A673 (cell line): ENCODE measurements at regions not wholly inside any gene's neighbourhood (a gene's known extent, or its start where the extent isn't known, plus 50 kb on each side); places are given as distances from the start of the nearest gene placed in this dataset.

Experiments used
- BruUV-seq: library from RNA; stranded (reverse); fragments of 400-500 nt; replicated peaks from 2 replicates; lab custom pipeline; 2021; lab: Mats Ljungman, UMichigan
- CTCF ChIA-PET: fragments of 300-600 bp; sonication (Branson Sonifier 250); formaldehyde crosslinking; loops from one replicate; lab custom pipeline; 2022; ENCODE audit warnings: antibody characterized with exemption; lab: Charles Lee
- POLR2A ChIA-PET: fragments of 300-600 bp; sonication (Branson Sonifier 250); formaldehyde crosslinking; loops from one replicate; lab custom pipeline; 2022; ENCODE audit warnings: antibody characterized with exemption; ENCODE audit not compliant: low non-redundant PET; lab: Charles Lee
- DNase-seq: peaks from one replicate; pipeline ENCODE4 v3.0.0-alpha.2; 2015; ENCODE audit warnings: low spot score
- H3K27ac ChIP-seq: fragments of 200-600 bp; sonication (generic); 2 replicates; pipeline ENCODE4 v1.5.1; 2016; ENCODE audit warnings: mixed run types, low read depth, mild to moderate bottlenecking, mixed read lengths, antibody characterized with exemption, low read length; ENCODE audit not compliant: poor library complexity, severe bottlenecking
- H3K27me3 ChIP-seq: fragments of 200-600 bp; sonication (generic); replicated peaks from 2 replicates; pipeline ENCODE4 v1.6.1; 2017; ENCODE audit warnings: mixed run types, low read depth, mild to moderate bottlenecking, mixed read lengths, antibody characterized with exemption, low read length; ENCODE audit not compliant: insufficient read depth, poor library complexity
- H3K36me3 ChIP-seq: fragments of 200-600 bp; sonication (generic); 2 replicates; pipeline ENCODE4 v1.6.1; 2016; ENCODE audit warnings: mixed run types, mild to moderate bottlenecking, mixed read lengths, antibody characterized with exemption, low read length; ENCODE audit not compliant: insufficient read depth, poor library complexity, severe bottlenecking
- H3K4me1 ChIP-seq: fragments of 200-600 bp; sonication (generic); 2 replicates; pipeline ENCODE4 v1.6.1; 2017; ENCODE audit warnings: mixed run types, mild to moderate bottlenecking, mixed read lengths, antibody characterized with exemption, low read length; ENCODE audit not compliant: insufficient read depth, poor library complexity, severe bottlenecking
- H3K4me3 ChIP-seq: fragments of 200-600 bp; sonication (generic); 2 replicates; pipeline ENCODE4 v1.5.1; 2016; ENCODE audit warnings: low read depth, mixed run types, mild to moderate bottlenecking, mixed read lengths, low read length; ENCODE audit not compliant: poor library complexity, severe bottlenecking
- H3K9me3 ChIP-seq: fragments of 200-600 bp; sonication (generic); 2 replicates; pipeline ENCODE4 v1.6.1; 2016; ENCODE audit warnings: mixed run types, low read depth, mild to moderate bottlenecking, mixed read lengths, antibody characterized with exemption, low read length; ENCODE audit not compliant: poor library complexity, severe bottlenecking
- CTCF ChIP-seq: fragments of 300-800, 200-600 bp; sonication (generic); conservative IDR thresholded peaks from 2 replicates; pipeline ENCODE4 v1.5.1; 2017; ENCODE audit warnings: low read depth, mild to moderate bottlenecking, antibody characterized with exemption, low read length, moderate library complexity, mixed read lengths
- EZH2 ChIP-seq: fragments of 200-600 bp; sonication (generic); IDR thresholded peaks from 2 replicates; pipeline ENCODE4 v1.6.1; 2017; ENCODE audit warnings: borderline replicate concordance, low read depth, mild to moderate bottlenecking, mixed read lengths, antibody characterized with exemption, low read length; ENCODE audit not compliant: poor library complexity, severe bottlenecking
- intact Hi-C: fragments of 100-400 bp; cut with micrococcal nuclease; formaldehyde crosslinking; loops from one replicate; pipeline ENCODE4 v1.10.0; 2022; ENCODE audit not compliant: unreplicated experiment

- H3K36me3 ChIP-seq, result no peaks in the 10 kb centered on the region
- DNase-seq, result no peak
- TF ChIP-seq EZH2 (no peak), CTCF (no peak)
- BruUV-seq, result no TSS peak
- intact Hi-C loops, result no loop called here
- no peak overlapping the region for H3K4me3 ChIP-seq
- ChIA-PET POLR2A (no interaction called here), CTCF (no interaction called here)
- no peaks in the 10 kb centered on the region for H3K9me3 ChIP-seq
- H3K27me3 ChIP-seq, result peaks cover 6% of the 10 kb centered on the region
- no peak overlapping the region for H3K27ac ChIP-seq
- H3K4me1 ChIP-seq, result no peaks in the 10 kb centered on the region
Observed at GRCh38 chr2:17426743-17427142, 91.5 kb downstream of the RAD51AP2 start.

GRCh38 chr2:17422061-17422460, 96.2 kb downstream of the RAD51AP2 start:
- Histone ChIP-seq H3K4me1 (no peaks in the 10 kb centered on the region), H3K4me3 (no peak overlapping the region), H3K36me3 (no peaks in the 10 kb centered on the region), H3K27me3 (peaks cover 3% of the 10 kb centered on the region), H3K27ac (no peak overlapping the region), H3K9me3 (no peaks in the 10 kb centered on the region)
- TF ChIP-seq EZH2 (no peak), CTCF (no peak)
- CTCF ChIA-PET, result no interaction called here
- intact Hi-C loops, result no loop called here
- no TSS peak for BruUV-seq
- DNase-seq, result no peak
- POLR2A ChIA-PET, result no interaction called here

- ChIA-PET POLR2A (no interaction called here), CTCF (no interaction called here)
- intact Hi-C loops, result no loop called here
- no TSS peak for BruUV-seq
- H3K4me3 ChIP-seq, result no peak overlapping the region
- no peaks in the 10 kb centered on the region for H3K36me3 ChIP-seq
- TF ChIP-seq EZH2 (no peak), CTCF (no peak)
- no peaks in the 10 kb centered on the region for H3K4me1 ChIP-seq
- no peaks in the 10 kb centered on the region for H3K27me3 ChIP-seq
- no peak overlapping the region for H3K27ac ChIP-seq
- no peak for DNase-seq
- no peaks in the 10 kb centered on the region for H3K9me3 ChIP-seq
Observed at GRCh38 chr2:17416884-17417391, 101.3 kb downstream of the RAD51AP2 start.
